IPS-NIHi11 (cell line): ENCODE measurements at regions not wholly inside any gene's neighbourhood (a gene's known extent, or its start where the extent isn't known, plus 50 kb on each side); places are given as distances from the start of the nearest gene placed in this dataset.
A peak's percentile ranks its signal among the peaks of the same experiment; 100 is the strongest.

Experiments used
- DNase-seq: peaks from one replicate; pipeline ENCODE4 v3.0.0; 2012; ENCODE audit warnings: mixed read lengths, low spot score

GRCh38 chr3:146832857-146833458 is 227.8 kb upstream of the PLSCR5 start:
- DNase-seq, result no peak

- no peak for DNase-seq
Observed at GRCh38 chr3:146831659-146832058, 226.5 kb upstream of the PLSCR5 start.

- DNase-seq, result no peak
Observed at GRCh38 chr3:146830231-146830630, 225.1 kb upstream of the PLSCR5 start.

GRCh38 chr3:146827836-146828235 is 222.7 kb upstream of the PLSCR5 start:
- DNase-seq, result no peak

GRCh38 chr3:146823622-146824021 is 218.5 kb upstream of the PLSCR5 start:
- DNase-seq, result no peak

GRCh38 chr3:146818866-146819265 is 213.7 kb upstream of the PLSCR5 start:
- no peak for DNase-seq

GRCh38 chr3:146818301-146818700 is 213.2 kb upstream of the PLSCR5 start:
- no peak for DNase-seq

- DNase-seq, result no peak
Observed at GRCh38 chr3:146817704-146818103, 212.6 kb upstream of the PLSCR5 start.

- DNase-seq, result no peak
Observed at GRCh38 chr3:146814601-146815315, 209.6 kb upstream of the PLSCR5 start.

GRCh38 chr3:146813496-146813895 is 208.3 kb upstream of the PLSCR5 start:
- no peak for DNase-seq

GRCh38 chr3:146803745-146804144 is 198.6 kb upstream of the PLSCR5 start:
- DNase-seq, result no peak

- DNase-seq, result no peak
Observed at GRCh38 chr3:146801492-146801891, 196.3 kb upstream of the PLSCR5 start.

- DNase-seq, result no peak
Observed at GRCh38 chr3:146800484-146800883, 195.3 kb upstream of the PLSCR5 start.

GRCh38 chr3:146796078-146796477 is 190.9 kb upstream of the PLSCR5 start:
- no peak for DNase-seq

- no peak for DNase-seq
Observed at GRCh38 chr3:146783446-146783845, 178.3 kb upstream of the PLSCR5 start.

GRCh38 chr3:146781606-146782005 is 176.5 kb upstream of the PLSCR5 start:
- DNase-seq, result no peak

GRCh38 chr3:146781059-146781458 is 175.9 kb upstream of the PLSCR5 start:
- DNase-seq, result peak; percentile 45

GRCh38 chr3:146780251-146780650 is 175.1 kb upstream of the PLSCR5 start:
- DNase-seq, result no peak

GRCh38 chr3:146777941-146778340 is 172.8 kb upstream of the PLSCR5 start:
- peak; percentile 11 for DNase-seq

- no peak for DNase-seq
Observed at GRCh38 chr3:146772211-146772743, 167.1 kb upstream of the PLSCR5 start.

- DNase-seq, result no peak
Observed at GRCh38 chr3:146770881-146771280, 165.7 kb upstream of the PLSCR5 start.

- no peak for DNase-seq
Observed at GRCh38 chr3:146770301-146770700, 165.2 kb upstream of the PLSCR5 start.

GRCh38 chr3:146757759-146758158 is 152.6 kb upstream of the PLSCR5 start:
- no peak for DNase-seq

- DNase-seq, result no peak
Observed at GRCh38 chr3:146750196-146750595, 145.1 kb upstream of the PLSCR5 start.
